H1 (cell line): ENCODE measurements at regions not wholly inside any gene's neighbourhood (a gene's known extent, or its start where the extent isn't known, plus 50 kb on each side); places are given as distances from the start of the nearest gene placed in this dataset.

Experiments used
- HDAC2 ChIP-seq, 2 experiments: fragments of 300-600 bp in 1 of 2; sonication (generic) in 1 of 2; IDR thresholded peaks; 2 replicates each; pipeline ENCODE4 v1.6.1; 2011 to 2012; ENCODE audit warnings: low read depth in 2 of 2, low read length in 2 of 2, mild to moderate bottlenecking in 2 of 2, moderate library complexity in 2 of 2, borderline replicate concordance in 1 of 2, inconsistent platforms in 1 of 2
- POU5F1 ChIP-seq: IDR thresholded peaks from 2 replicates; pipeline ENCODE4 v1.6.1; 2011; ENCODE audit warnings: low read depth, mild to moderate bottlenecking, low read length, moderate library complexity

- TF ChIP-seq POU5F1 (no peak), HDAC2 (IDR thresholded peaks at IDR 0.05; ENCODE audit: borderline replicate concordance in 1 of 2, low read depth in 2 of 2, low read length in 2 of 2) (no peak)
These were observed 105.3 kb upstream of the SMURF2 start (continued) for GRCh38 chr17:64767269-64767997.
